Adipocyte (in vitro differentiated cells): ENCODE measurements at regions not wholly inside any gene's neighbourhood (a gene's known extent, or its start where the extent isn't known, plus 50 kb on each side); places are given as distances from the start of the nearest gene placed in this dataset.

Experiments
- DNase-seq: peaks from one replicate; pipeline ENCODE4 v3.0.0-alpha.2; 2015; ENCODE audit warnings: low read depth
- H3K27me3 ChIP-seq: replicated peaks from 2 replicates; pipeline ENCODE4 v1.7.0; 2013; ENCODE audit warnings: mild to moderate bottlenecking, low read length, moderate library complexity; ENCODE audit not compliant: control insufficient read depth, insufficient read depth
- H3K36me3 ChIP-seq: 2 replicates; pipeline ENCODE4 v1.7.0; 2013; ENCODE audit warnings: low read length, mild to moderate bottlenecking, moderate library complexity; ENCODE audit not compliant: control insufficient read depth, insufficient read depth, severe bottlenecking
- H3K4me1 ChIP-seq: 2 replicates; pipeline ENCODE4 v1.7.0; 2013; ENCODE audit warnings: mild to moderate bottlenecking, low read length, moderate library complexity; ENCODE audit not compliant: control insufficient read depth, insufficient read depth
- H3K4me3 ChIP-seq: 2 replicates; pipeline ENCODE4 v1.7.0; 2013; ENCODE audit warnings: mild to moderate bottlenecking, low read length, moderate library complexity
- H3K9ac ChIP-seq: 2 replicates; pipeline ENCODE4 v1.7.0; 2013; ENCODE audit warnings: mild to moderate bottlenecking, low read length, moderate library complexity
- H3K9me3 ChIP-seq: 2 replicates; pipeline ENCODE4 v1.7.0; 2013; ENCODE audit warnings: mild to moderate bottlenecking, low read length, moderate library complexity; ENCODE audit not compliant: control insufficient read depth

DNA sequence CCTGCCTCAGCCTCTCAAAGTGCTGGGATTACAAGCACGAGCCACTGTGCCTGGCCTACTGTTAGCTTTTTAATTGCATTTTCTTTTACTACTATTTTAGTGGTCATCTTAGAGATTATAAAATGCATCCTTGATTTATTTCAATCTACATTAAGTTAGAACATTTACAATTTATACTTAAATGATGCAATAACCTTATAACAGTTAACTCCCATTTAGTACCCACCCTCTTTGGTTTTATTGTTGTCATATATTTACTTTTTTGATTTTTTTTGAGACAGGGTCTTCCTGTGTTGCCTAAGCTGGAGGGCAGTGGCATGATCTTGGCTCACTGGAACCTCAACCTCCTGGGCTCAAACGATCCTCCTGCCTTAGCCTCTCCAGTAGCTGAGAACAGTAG, 77.3 kb downstream of the PPCDC start:
- no peak overlapping the region for H3K4me3 ChIP-seq

DNA sequence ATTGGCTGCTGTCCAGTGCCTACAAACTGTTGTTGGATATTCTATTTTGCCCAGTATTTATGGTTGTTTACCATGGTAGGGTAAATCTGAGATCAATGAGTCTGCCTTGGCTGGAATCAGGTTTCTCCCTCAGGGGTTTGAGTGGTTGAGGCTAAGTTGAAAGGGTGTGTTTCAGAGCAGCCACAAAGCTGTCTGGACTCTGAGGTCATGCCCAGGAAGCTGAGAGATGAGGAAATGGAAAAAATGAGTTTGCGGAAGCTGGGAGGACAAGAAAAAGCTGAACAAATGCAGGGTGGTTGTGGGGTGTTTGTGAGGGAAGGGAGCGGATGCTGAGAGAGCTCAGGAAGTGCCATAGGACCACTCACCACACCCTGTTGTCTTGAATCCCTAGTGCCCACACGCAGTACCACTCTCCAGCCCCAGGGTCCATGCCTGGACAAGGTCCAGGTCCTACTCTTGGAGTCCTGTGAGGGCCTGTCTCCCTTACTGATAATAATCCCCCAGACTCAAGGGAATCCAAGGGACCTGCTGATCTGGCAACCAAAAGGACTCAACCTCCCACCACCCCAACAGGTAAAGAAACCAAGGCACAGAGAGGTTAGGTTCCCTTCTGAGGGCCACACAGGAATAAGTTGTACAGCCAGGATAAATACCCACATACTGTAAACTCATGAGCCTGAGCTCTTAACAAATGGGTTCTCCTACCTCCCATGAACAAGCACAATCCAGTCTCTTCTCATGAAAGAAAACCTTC, 81.6 kb downstream of the PPCDC start:
- Histone ChIP-seq H3K4me1 (peaks cover 25% of the 10 kb centered on the region), H3K9me3 (no peaks in the 10 kb centered on the region), H3K27me3 (no peaks in the 10 kb centered on the region), H3K9ac (no peak overlapping the region), H3K4me3 (no peak overlapping the region), H3K36me3 (no peaks in the 10 kb centered on the region)
- peak; percentile 96 for DNase-seq

More for the DNA sequence above, 77.3 kb downstream of the PPCDC start:
- no peaks in the 10 kb centered on the region for H3K27me3 ChIP-seq
- H3K4me1 ChIP-seq, result peaks cover 6% of the 10 kb centered on the region
- H3K36me3 ChIP-seq, result no peaks in the 10 kb centered on the region
- H3K9ac ChIP-seq, result no peak overlapping the region
- no peaks in the 10 kb centered on the region for H3K9me3 ChIP-seq
- no peak for DNase-seq

DNA sequence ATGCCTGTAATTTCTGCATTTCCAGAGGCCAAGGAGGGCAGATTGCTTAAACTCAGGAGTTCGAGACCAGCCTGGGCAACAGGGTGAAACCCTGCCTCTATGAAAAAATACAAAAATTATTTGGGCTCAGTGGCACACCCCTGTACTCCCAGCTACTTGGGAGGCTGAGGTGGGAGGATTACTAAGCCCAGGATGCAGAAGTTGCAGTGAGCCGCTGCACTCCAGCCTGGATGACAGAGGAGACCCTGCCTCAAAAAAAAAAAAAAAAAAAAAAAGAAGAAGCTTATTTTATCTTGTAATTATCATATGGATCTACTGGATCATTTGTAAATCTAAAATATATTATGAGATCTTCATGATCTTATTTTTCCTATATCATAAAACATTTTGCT, 84.1 kb downstream of the PPCDC start:
- no peak overlapping the region for H3K4me3 ChIP-seq
- DNase-seq, result no peak
- H3K27me3 ChIP-seq, result no peaks in the 10 kb centered on the region
- H3K36me3 ChIP-seq, result no peaks in the 10 kb centered on the region
- H3K4me1 ChIP-seq, result peaks cover 28% of the 10 kb centered on the region
- no peaks in the 10 kb centered on the region for H3K9me3 ChIP-seq
- no peak overlapping the region for H3K9ac ChIP-seq

DNA sequence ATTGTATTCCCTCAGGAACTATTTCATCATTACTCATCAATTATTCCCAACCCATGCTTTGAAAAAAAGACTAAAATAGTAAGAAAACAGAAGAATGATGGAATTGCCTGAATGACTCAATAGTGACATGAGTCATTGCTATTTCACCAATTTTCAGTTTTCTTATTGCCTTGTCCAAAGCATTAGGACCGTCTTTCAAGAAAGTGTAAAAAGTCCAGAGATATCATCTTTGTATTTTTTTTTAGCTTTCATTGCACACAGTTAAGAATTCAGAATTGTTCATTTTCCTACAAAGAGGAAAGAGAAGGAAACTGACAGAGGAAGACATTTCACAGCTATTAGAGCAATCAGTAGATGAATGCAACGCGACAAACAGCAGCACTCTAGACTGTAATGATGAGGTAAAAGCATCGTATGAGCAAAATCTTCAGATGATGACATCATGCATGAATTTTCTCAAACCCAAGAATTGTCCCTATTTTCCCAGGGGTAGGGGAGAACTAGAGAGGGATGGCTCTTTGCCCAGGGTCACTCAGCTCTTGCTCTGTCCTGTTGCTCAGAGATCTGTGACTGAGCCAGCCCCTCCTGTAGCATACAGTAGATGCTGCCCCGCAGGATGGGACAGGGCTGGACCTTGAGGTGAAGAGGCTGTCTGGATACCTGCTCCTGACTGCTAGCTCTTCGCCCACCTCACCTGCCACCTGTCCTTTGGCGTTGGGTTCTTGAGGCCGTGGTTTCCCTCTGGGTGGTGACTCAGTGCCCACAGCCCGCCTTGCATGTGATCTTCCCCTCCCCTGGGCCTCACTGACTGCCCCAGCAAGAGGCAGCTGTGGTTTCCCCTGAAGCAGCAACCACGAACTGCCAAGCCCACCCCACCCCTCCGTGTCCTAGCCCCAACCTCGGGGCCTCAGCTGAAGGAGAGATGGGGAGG, 84.8 kb downstream of the PPCDC start:
- peaks cover 4% of the 10 kb centered on the region for H3K9me3 ChIP-seq
- peak; percentile 91 for DNase-seq
- H3K36me3 ChIP-seq, result no peaks in the 10 kb centered on the region
- no peak overlapping the region for H3K9ac ChIP-seq
- H3K4me3 ChIP-seq, result no peak overlapping the region
- H3K4me1 ChIP-seq, result peaks cover 30% of the 10 kb centered on the region
- H3K27me3 ChIP-seq, result no peaks in the 10 kb centered on the region

DNA sequence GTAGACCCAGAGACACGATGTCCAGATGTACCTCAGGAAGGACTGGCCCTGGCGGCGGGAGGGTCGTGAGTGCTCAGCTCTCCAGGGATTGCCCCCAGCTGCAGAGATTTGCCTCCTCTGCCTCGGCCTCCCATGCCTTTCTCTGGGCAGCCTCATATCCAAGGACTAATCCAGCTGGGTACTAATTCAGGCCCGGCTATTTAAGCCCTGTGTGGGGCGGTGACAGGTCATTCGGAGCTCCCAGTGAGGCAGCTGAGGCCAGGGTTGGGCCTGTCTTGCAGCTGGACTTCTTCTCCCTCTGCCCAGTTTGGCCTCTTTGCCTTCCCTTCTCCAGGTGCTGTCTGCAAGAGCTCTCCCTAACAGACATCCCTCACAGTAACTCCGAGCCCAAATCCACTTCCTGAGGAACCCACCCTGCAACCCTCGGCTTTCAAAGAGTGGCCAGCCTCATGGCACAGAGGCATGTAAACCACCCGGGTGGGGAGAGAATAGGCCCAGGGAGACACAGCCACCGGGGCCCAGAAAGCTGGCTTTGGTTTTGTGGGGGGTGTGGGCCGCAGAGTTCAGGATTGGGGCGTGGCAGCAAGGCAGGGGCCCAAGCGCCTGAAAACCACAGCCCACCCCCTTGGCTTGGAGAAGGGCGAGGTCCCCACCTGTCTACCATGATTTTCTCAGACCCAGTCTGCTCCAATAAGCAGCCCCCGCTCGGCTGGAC, 85.8 kb downstream of the PPCDC start:
- H3K27me3 ChIP-seq, result no peaks in the 10 kb centered on the region
- DNase-seq, result no peak
- peaks cover 7% of the 10 kb centered on the region for H3K9me3 ChIP-seq
- no peaks in the 10 kb centered on the region for H3K36me3 ChIP-seq
- no peak overlapping the region for H3K9ac ChIP-seq
- H3K4me3 ChIP-seq, result no peak overlapping the region
- peaks cover 30% of the 10 kb centered on the region for H3K4me1 ChIP-seq

DNA sequence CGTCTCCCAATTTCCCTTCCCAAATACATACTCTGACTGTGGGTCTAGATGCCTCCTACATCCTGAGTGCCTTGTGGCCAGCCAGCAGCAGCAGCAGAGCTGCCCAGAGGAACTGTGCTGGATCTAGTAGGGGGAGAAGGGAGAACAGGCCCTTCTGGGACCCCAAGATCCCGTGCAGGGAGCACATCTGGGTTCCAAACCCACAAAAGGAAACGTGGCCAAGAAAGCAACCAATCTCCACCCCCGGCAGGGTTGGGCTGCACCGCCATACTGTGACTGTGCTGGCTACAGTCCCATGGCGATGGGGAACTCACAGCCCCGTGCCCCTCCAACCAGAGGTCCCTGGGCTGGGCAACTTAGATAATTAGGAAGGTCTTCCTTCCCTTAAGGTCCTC, 86.3 kb downstream of the PPCDC start:
- Histone ChIP-seq H3K4me3 (no peak overlapping the region), H3K4me1 (peaks cover 28% of the 10 kb centered on the region), H3K9ac (no peak overlapping the region), H3K36me3 (no peaks in the 10 kb centered on the region), H3K9me3 (peaks cover 7% of the 10 kb centered on the region), H3K27me3 (no peaks in the 10 kb centered on the region)
- no peak for DNase-seq

DNA sequence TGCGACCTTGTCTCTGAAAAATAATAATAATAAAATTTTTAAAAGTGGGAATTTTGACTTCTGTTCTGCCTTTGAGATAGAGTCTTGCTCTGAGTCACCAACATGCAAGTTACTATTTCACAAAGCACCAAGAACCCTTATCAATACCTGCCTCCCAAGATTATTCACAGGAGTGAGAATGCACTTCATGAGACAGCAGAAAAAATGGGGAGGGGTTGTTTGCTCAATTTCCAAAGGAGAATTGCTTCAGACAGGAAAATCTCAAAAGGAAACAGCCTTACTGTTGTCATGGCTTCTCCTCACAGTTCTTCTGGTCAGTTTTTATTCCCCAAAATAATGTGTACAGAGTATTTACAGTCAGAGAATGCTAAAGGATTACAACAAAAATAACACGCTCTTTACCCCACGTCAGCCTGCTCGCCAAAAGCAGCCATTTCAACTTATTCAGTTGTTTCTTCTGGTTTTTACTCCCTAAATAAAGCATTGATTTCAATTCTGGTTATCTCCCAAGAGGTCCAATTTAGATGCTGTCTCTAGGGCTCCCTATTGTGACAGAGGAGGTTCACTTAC, 89.0 kb downstream of the PPCDC start:
- no peak overlapping the region for H3K9ac ChIP-seq
- no peaks in the 10 kb centered on the region for H3K27me3 ChIP-seq
- peaks cover 7% of the 10 kb centered on the region for H3K9me3 ChIP-seq
- H3K4me1 ChIP-seq, result peaks cover 19% of the 10 kb centered on the region
- no peaks in the 10 kb centered on the region for H3K36me3 ChIP-seq
- H3K4me3 ChIP-seq, result no peak overlapping the region
- no peak for DNase-seq

DNA sequence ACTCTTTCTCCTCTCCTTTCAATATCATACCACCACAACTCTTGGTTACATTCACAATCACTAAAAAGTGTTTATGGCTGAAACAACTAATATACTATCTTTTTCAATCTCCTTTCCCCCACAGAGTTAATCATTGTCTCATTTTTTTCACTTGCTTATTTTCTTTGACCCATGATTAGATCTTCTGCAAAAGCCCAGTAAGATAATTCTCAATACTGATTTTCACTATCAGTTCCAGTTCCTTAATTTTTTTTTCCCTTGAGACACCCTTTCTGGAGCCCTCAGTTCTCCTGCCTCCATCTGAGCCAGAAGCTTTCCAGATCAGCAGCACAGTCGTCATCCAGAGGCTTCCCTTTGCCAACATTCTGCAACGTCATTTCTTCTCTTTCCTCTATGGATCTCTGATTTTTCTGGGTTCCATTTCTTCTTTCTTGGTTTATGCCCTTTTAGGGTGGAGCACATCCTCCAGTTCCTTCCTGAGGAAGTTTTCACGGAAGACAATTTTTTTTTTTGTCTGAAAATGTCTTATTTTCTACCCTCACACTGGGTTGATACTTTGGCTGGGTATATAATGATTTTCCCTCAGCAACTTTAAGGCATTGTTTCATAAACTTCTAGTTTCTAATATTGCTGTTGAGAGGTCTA, 88.7 kb upstream of the C15orf39 start:
- no peak for DNase-seq
- Histone ChIP-seq H3K4me1 (peaks cover 14% of the 10 kb centered on the region), H3K9me3 (peaks cover 7% of the 10 kb centered on the region), H3K9ac (no peak overlapping the region), H3K36me3 (no peaks in the 10 kb centered on the region), H3K4me3 (no peak overlapping the region), H3K27me3 (no peaks in the 10 kb centered on the region)

DNA sequence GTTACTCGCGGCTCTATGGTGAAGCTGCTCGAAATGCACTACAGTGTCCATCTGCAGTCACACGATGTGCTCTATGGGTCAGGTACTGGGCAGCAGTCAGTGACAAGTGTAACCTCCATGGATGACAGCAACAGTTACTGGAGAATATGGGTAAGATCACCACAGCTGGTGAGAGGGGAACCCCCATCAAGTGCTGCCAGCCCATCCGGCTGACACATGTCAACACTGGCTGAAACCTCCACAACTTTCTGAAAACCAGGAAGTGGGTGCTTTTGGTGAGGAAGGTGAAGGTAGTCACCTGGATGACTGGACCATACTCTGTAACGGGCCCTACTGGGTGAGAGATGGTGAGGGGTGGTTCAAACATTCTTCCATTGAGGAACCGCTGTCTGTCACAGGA, 87.4 kb upstream of the C15orf39 start:
- DNase-seq, result no peak
- peaks cover 7% of the 10 kb centered on the region for H3K9me3 ChIP-seq
- H3K36me3 ChIP-seq, result no peaks in the 10 kb centered on the region
- H3K27me3 ChIP-seq, result no peaks in the 10 kb centered on the region
- no peak overlapping the region for H3K9ac ChIP-seq
- H3K4me3 ChIP-seq, result no peak overlapping the region
- peaks cover 5% of the 10 kb centered on the region for H3K4me1 ChIP-seq

DNA sequence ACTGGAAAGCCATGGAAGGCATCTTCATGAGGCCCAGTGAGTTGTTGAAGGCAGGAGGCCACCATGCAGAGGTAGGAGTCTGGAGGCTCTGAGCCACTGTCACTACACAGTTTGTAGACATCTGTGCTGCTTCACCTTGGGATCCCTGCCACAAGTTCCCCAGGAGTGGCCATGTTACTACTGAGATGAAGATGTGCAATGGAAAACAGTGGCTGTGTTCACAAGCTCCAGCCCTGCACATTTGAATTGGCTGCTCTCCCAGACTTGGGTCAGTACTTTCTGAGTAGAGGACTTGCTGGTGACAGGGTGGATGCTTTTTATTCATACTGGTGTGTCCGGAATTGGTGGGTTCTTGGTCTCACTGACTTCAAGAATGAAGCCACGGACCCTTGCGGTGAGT, 86.9 kb upstream of the C15orf39 start:
- H3K9me3 ChIP-seq, result peaks cover 7% of the 10 kb centered on the region
- no peak for DNase-seq
- no peaks in the 10 kb centered on the region for H3K27me3 ChIP-seq
- peaks cover 5% of the 10 kb centered on the region for H3K4me1 ChIP-seq
- H3K36me3 ChIP-seq, result no peaks in the 10 kb centered on the region
- no peak overlapping the region for H3K4me3 ChIP-seq
- no peak overlapping the region for H3K9ac ChIP-seq
